HepG2 (cell line): ENCODE measurements at regions not wholly inside any gene's neighbourhood (a gene's known extent, or its start where the extent isn't known, plus 50 kb on each side); places are given as distances from the start of the nearest gene placed in this dataset.

Experiments used
- AHR ChIP-seq: IDR thresholded peaks from 2 replicates; pipeline ENCODE4 v1.6.1; 2018; ENCODE audit warnings: missing genetic modification reagents, missing compliant biosample characterization
- BCLAF1 ChIP-seq: fragments of 450-650 bp; IDR thresholded peaks from 2 replicates; pipeline ENCODE4 v1.6.1; 2017; ENCODE audit warnings: mild to moderate bottlenecking
- CBFB ChIP-seq: sonication (generic); formaldehyde crosslinking; IDR thresholded peaks from 2 replicates; pipeline ENCODE4 v1.4.0; 2020; ENCODE audit warnings: missing genetic modification reagents
- FOXJ3 ChIP-seq: sonication (generic); formaldehyde crosslinking; IDR thresholded peaks from 2 replicates; pipeline ENCODE4 v1.4.0; 2020; ENCODE audit warnings: missing genetic modification reagents, mild to moderate bottlenecking, borderline replicate concordance
- JUND ChIP-seq: sonication (generic); formaldehyde crosslinking; IDR thresholded peaks from 2 replicates; pipeline ENCODE4 v1.8.0; 2022; ENCODE audit warnings: mild to moderate bottlenecking, missing genetic modification reagents
- LBX2 ChIP-seq: sonication (generic); formaldehyde crosslinking; IDR thresholded peaks from 2 replicates; pipeline ENCODE4 v1.5.0; 2020; ENCODE audit warnings: missing genetic modification reagents, mild to moderate bottlenecking, borderline replicate concordance
- MLX ChIP-seq: IDR thresholded peaks from 2 replicates; pipeline ENCODE4 v1.6.1; 2016
- NFE2L2 ChIP-seq: fragments of 150-350 bp; IDR thresholded peaks from 2 replicates; pipeline ENCODE4 v1.6.1; 2014; ENCODE audit warnings: low read length
- NFIB ChIP-seq: sonication (generic); formaldehyde crosslinking; IDR thresholded peaks from 2 replicates; pipeline ENCODE4 v1.9.0; 2021; ENCODE audit warnings: missing genetic modification reagents, mild to moderate bottlenecking, borderline replicate concordance
- PAWR ChIP-seq: sonication (generic); formaldehyde crosslinking; IDR thresholded peaks from 2 replicates; pipeline ENCODE4 v1.4.0; 2020; ENCODE audit warnings: missing genetic modification reagents, mild to moderate bottlenecking, borderline replicate concordance
- PLSCR1 ChIP-seq: sonication (generic); formaldehyde crosslinking; IDR thresholded peaks from 2 replicates; pipeline ENCODE4 v1.5.0; 2020; ENCODE audit warnings: missing genetic modification reagents, mild to moderate bottlenecking, borderline replicate concordance
- PTBP1 ChIP-seq: fragments of 200-400 bp; formaldehyde crosslinking; IDR thresholded peaks from 2 replicates; pipeline ENCODE4 v1.6.1; 2018; ENCODE audit warnings: low read length, low read depth; ENCODE audit not compliant: poor library complexity, severe bottlenecking
- RXRB ChIP-seq: IDR thresholded peaks from 2 replicates; pipeline ENCODE4 v1.6.1; 2016; ENCODE audit warnings: borderline replicate concordance, missing genetic modification reagents, missing compliant biosample characterization
- ZMYM2 ChIP-seq: sonication (generic); formaldehyde crosslinking; IDR thresholded peaks from 2 replicates; pipeline ENCODE4 v1.8.0; 2022; ENCODE audit warnings: mild to moderate bottlenecking, missing genetic modification reagents
- ZNF883 ChIP-seq: sonication (generic); formaldehyde crosslinking; IDR thresholded peaks from 2 replicates; pipeline ENCODE4 v1.5.1; 2020; ENCODE audit warnings: mild to moderate bottlenecking, missing genetic modification reagents; ENCODE audit errors: not compliant biosample characterization
- ZUFSP ChIP-seq: sonication (generic); formaldehyde crosslinking; IDR thresholded peaks from 2 replicates; pipeline ENCODE4 v1.9.0; 2021; ENCODE audit warnings: missing genetic modification reagents, mild to moderate bottlenecking, borderline replicate concordance
- TF ChIP-seq, protein P1 (sequence below): sonication (generic); formaldehyde crosslinking; IDR thresholded peaks from 2 replicates; pipeline ENCODE4 v1.5.0; 2020; ENCODE audit warnings: missing genetic modification reagents
- TF ChIP-seq, protein P2 (sequence below): sonication (generic); formaldehyde crosslinking; IDR thresholded peaks from 2 replicates; pipeline ENCODE4 v1.9.0; 2021; ENCODE audit warnings: missing genetic modification reagents, borderline replicate concordance

- TF ChIP-seq PAWR (CRISPR knock-in tag) (no peak), CBFB (no peak), PTBP1 (no peak), ZNF883 (CRISPR knock-in tag) (peak; percentile 27), FOXJ3 (CRISPR knock-in tag) (no peak), BCLAF1 (no peak), PLSCR1 (CRISPR knock-in tag) (no peak), NFE2L2 (no peak), LBX2 (no peak), AHR (CRISPR knock-in tag) (no peak; the same call in 1 of the 2 replicates), MLX (CRISPR knock-in tag) (no peak), NFIB (no peak), RXRB (no peak), ZMYM2 (CRISPR knock-in tag) (no peak), JUND (CRISPR knock-in tag) (no peak), ZUFSP (CRISPR knock-in tag) (no peak)
- TF ChIP-seq, protein P1, sequence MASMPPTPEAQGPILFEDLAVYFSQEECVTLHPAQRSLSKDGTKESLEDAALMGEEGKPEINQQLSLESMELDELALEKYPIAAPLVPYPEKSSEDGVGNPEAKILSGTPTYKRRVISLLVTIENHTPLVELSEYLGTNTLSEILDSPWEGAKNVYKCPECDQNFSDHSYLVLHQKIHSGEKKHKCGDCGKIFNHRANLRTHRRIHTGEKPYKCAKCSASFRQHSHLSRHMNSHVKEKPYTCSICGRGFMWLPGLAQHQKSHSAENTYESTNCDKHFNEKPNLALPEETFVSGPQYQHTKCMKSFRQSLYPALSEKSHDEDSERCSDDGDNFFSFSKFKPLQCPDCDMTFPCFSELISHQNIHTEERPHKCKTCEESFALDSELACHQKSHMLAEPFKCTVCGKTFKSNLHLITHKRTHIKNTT (CRISPR knock-in tag): no peak
- TF ChIP-seq, protein P2, sequence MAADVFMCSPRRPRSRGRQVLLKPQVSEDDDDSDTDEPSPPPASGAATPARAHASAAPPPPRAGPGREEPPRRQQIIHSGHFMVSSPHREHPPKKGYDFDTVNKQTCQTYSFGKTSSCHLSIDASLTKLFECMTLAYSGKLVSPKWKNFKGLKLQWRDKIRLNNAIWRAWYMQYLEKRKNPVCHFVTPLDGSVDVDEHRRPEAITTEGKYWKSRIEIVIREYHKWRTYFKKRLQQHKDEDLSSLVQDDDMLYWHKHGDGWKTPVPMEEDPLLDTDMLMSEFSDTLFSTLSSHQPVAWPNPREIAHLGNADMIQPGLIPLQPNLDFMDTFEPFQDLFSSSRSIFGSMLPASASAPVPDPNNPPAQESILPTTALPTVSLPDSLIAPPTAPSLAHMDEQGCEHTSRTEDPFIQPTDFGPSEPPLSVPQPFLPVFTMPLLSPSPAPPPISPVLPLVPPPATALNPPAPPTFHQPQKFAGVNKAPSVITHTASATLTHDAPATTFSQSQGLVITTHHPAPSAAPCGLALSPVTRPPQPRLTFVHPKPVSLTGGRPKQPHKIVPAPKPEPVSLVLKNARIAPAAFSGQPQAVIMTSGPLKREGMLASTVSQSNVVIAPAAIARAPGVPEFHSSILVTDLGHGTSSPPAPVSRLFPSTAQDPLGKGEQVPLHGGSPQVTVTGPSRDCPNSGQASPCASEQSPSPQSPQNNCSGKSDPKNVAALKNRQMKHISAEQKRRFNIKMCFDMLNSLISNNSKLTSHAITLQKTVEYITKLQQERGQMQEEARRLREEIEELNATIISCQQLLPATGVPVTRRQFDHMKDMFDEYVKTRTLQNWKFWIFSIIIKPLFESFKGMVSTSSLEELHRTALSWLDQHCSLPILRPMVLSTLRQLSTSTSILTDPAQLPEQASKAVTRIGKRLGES (CRISPR knock-in tag): no peak
Measured at GRCh38 chr14:53217316-53217994, 64.3 kb upstream of the DDHD1 start (continued).
